LoVo (cell line): ENCODE measurements at regions not wholly inside any gene's neighbourhood (a gene's known extent, or its start where the extent isn't known, plus 50 kb on each side); places are given as distances from the start of the nearest gene placed in this dataset.

ENCODE experiments used
- DNase-seq: peaks from one replicate; pipeline ENCODE4 v3.0.0-alpha.2; 2016; ENCODE audit warnings: low spot score

DNA sequence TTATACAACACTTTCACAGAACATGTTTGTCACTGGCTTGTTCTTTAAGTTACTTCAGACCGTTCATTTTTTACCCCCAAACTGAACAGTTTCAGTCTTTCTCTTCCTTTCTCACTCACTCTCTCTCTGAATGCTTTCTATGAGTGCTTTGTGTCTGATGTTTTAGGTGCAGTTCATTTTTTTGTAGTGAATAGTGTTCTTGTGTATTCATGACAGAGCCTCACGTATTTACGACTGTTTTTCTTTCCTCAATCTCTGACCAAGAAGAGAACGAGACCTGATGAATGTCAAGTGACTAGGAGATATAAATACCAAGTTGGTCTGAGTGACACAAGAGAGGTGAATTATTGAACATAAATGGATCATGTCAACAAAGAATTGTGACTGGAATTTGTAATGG lies 1525.0 kb upstream of the MIR17HG start:
- DNase-seq: no peak

DNA sequence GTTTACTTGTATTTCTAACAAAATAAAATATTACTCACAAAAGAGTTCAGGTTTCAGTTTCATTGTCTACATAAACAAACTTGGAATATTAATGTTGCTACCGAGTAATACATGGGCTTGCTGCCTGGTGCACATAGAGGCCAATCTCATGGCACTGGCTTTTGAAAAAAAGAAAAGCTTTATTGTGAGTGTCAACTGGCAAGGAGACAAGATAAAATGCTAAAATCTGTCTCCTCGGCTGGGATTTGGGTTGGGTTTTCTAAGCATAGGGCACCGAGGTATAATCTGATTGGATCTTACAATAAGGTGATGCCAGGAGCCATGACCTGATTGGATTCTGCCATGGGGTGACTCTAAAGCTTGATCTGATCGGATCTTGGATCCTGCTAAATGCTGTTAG lies 1519.9 kb upstream of the MIR17HG start:
- DNase-seq: no peak

DNA sequence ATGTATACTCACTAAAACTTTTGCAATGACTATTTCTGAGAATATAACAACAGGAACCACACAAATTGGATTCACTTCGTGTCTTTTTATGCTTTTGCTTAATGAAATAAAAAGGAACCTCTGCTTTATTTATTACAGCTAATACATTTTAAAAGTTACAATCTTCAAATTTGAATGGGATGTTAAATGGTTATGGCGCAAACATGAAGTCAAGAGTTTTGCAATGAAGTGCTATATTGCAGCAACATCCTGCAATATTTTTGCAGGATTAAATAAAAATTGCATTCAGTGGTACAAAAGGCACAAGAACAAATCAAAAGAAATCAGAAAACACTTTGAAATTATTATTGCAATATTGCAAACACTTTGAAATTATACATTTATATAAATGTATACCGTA lies 1519.0 kb upstream of the MIR17HG start:
- no peak for DNase-seq

DNA sequence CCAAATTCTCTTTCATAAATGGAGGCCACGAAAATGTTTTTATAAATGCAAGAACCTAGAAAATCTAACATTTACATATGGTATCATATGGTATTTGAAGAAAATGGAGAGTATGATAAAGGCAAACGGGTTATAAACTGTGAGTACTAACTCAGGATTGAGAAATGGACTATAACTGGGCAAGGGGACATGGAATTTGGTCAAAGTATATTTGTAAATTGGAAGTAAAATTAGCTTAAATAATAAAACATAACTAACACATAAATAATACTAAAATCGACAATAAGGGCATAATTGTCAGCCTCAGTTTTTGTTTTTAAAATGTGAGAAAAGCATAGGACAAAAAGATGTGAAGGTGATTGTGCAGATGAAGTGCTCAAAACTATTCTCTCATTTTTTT lies 1516.3 kb upstream of the MIR17HG start:
- DNase-seq: no peak

DNA sequence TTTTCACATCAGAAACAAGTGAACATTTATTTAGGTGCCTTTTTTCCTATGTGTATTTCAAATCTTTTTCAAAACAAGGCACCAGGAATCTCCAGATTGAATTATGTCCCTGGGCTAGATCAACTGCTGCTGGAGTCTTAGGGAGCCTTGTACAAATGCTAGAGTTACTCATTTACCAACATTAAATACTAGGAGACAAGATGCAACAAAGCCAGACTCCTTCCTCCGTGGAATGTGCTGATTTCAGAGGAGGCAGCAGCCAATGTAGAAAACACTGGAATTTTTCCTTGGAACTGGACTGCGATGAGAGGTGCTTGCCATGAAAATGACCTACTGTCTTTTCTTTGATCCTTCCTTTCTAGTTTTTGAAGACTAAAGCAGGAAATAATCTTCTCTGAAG lies 1514.7 kb upstream of the MIR17HG start:
- no peak for DNase-seq

DNA sequence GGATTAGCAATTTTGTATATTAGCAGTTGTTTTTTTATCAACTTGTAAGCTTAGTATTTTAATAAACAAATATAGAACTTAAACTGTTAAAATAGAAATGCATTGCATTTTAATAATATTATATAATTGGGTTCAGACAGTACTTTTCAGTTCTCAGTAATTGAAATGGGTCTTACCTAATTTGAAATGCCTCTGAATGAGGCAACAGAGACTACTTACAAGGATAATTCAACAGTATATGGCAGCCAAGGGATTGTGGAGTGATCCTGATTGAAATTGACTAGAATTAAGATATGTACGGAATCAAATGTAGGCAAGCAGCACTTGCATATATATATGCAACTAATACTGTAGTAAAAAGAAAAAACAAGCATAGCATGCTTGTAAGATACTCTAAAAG lies 1503.9 kb upstream of the MIR17HG start:
- no peak for DNase-seq

DNA sequence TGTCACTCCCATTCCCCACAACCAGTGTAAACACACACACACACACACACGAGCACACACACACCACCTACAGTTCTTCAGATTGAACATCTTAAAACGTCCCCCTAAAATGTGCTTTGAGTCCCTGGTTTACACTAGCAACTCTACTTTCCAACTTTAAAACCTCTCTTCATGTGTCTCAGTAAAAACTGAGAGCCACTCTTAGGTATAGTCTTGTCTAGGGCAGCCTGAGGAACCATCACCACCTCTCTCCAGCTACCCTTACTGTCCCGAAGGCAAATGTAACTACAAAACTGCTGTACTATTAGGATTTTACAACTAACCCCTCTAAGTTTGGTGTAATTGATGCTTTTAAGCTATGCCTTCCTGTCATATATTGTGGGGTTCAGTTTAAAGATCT lies 1501.6 kb upstream of the MIR17HG start:
- DNase-seq: no peak

DNA sequence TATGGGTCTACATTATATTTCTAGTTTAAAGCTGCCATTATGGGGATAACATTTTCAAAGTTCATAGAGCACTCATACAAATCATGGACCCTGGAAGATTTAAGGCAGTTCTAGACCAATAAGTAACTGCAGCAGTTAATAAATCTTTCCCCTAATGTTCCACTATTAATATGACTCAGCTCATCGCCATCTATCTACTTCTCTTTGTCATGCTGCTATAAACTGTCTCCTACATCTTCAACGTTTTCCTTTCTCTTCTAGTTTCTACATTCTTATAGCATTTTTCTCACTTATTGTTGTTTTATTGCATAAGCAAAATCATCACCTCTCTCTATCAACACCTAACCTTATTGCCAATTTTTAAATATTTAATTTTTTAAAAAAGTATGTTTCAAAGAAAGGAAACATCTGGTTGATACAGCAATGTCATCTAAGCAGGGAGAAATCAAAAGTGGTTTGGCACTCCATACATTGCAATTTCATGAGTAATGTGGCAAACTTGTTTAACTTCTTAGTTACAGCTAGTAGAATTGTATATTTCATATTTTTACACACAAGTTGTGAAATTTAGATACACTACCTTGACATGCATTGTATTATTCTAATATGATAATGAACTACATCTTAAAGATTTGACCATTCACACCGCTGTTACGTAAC lies 1500.4 kb upstream of the MIR17HG start:
- DNase-seq: no peak

DNA sequence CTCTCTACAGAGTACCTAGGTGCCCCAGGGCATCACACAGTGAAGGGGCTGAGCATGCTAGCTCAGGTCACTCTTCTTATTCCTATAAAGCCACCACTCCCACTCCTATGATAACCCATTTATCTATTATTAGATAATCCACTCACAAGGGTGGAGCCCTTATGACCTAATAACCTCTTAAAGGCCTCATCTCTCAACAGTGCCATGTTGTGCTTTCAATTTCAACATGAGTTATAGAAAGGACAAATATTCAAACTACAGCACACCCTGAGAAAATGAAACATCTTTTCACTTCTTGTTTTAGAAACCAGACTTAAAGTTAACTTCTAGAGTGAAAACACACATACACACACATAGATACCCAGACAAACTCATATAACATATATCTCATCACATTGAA lies 1494.9 kb upstream of the MIR17HG start:
- no peak for DNase-seq

DNA sequence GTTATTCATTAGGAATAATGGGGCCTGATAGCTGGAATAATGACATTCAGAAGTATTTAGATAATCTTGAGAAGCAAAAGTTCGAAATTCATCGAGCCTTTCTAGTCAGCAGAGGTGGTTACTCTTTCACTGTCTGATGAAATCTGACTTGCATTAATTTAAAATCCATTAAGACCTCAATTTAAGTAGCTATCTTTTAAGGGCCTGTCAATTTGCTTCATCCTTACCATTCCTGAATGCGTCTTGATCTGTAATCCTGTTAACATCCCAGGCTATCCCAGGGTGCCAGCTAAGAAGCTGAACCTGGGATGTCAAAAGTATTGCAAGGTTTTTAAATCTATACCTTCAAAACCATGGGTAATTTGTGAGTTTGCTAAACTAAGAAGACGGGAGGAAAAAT lies 1491.0 kb upstream of the MIR17HG start:
- no peak for DNase-seq

DNA sequence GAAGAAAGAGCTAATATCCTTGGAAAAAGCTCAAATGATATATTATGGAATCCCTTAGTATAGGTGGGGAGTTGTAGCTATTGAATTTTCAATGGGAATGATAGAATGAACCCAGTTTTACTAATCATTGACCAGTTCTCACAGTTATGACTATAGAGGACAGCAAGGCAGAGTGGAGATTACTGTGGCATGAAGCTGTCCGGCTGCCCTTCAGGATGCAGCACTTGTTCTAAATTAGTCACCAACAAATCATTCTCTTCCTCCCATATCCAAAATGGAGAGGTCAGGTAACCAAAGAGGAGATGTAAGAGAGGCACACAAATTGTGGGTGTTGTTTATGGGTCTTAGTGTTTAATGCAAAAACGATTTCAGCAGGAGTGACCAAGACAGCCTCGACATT lies 1490.0 kb upstream of the MIR17HG start:
- no peak for DNase-seq

DNA sequence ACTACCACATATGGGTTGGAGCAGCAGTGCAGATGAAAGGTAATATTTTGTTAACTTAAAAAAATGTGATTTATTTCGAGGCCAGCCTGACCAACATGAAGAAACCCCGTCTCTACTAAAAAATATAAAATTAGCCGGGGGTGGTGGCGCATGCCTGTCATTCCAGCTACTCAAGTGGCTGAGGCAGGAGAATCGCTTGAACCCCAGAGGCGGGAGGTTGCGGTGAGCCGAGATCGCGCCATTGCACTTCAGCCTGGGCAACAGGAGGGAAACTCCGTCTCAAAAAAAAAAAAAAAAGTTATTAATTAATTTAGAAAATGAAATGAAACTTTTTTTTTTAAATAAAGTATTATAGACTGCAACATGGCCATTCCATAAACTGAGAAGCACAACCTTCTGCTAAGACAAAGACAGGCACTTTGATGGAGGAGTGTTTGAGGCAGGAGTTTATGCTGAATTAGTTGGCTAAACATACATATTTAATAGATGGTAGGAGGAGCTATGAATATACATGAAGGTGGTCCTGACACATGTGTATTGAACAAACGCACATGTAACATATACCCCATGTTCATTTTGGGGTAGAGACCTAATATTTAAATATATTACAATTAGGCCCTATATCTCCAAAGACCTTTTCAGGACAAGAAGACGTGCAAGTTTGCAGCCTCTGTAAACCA lies 1485.3 kb upstream of the MIR17HG start:
- no peak for DNase-seq

DNA sequence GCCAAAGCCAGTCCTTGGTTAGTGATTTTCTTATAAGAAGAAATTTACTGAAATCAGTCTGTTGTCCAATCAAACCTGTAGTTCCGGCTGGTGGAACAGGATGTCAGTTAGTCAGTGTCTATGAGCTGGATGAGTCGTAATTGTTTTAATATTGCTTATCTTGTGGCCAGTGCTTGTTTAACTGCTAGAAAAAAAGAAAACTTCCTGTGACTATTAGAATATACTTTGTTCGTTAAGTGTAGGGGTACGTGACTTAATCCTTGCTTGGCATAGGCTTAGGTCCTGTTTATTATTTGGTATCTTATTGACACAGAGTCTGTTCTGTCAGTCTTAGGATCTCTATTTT lies 1484.8 kb upstream of the MIR17HG start:
- no peak for DNase-seq

DNA sequence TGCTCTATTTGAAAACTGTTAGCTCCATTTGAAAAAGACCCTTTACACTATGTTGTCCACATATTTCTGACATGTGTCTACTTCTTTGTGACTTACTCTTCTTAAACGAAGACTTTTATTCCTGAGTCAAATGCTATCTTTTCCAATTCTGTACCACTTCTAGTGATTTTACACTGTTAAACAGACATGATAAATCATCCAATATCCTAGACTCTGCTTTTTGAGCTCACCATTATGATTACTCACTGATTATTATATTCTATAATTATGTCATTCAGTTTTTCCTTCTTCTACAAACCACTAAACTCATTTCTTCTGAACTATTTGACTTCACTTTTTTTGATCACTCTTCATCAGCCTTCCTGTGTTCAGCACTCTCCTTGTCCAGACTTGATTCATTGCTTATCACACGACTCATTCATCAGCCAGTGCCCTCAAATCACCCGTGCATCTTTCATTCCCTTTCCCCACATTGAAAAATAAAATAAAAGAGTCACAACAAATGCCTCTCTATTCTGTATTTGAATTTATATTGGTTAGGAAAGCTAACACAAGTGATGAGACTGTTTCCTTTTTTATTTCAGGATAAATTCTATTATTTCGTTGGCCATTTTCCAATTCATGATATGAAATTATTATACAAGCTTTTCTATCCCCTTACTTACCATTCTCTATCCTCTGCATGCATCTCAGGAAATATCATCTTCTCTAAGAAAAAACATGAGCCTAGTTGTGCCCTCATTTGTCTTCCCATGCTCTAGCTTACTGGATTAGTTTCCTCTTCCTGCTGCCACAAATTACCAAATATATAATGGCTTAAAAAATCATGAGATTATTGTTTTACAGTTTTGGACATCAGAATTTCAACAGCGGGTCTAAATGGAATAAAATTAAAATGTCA lies 1482.1 kb upstream of the MIR17HG start:
- DNase-seq: no peak

DNA sequence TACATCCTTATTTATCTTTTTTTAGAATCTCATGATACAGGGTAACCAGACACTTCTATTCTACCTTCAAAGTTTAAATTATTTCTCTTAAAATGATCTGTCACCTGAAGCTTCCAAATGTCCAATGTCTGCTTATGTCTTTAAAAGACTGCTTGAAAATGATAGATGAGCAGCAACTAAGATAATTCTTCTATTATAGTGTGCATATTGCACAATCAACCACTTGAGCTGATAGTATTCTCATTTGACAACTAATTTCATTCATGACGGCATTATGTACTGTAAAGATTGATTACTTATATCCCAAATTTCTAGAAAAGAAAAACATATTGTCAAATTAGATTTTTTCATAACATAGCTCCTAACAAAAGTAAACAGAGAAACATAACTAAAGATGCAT lies 1478.2 kb upstream of the MIR17HG start:
- no peak for DNase-seq

DNA sequence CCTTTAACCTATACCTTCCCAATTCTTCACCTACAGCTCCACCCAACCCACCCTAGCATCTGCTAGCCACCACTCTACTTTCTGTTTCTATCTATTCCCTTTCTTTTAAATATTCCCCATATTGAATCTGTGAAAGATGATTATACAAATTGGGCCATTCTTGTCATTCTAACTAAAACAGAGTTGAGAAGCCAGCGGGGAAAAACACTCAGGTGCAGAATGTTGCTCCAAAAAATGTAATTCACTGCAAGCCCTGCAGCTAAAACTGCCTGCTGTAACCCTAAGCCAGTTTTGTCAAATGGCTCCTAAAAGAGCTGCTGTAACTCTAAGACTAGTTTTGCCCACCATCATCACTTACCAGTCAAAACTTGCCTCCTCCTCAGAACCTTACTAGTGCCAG lies 1468.6 kb upstream of the MIR17HG start:
- no peak for DNase-seq

DNA sequence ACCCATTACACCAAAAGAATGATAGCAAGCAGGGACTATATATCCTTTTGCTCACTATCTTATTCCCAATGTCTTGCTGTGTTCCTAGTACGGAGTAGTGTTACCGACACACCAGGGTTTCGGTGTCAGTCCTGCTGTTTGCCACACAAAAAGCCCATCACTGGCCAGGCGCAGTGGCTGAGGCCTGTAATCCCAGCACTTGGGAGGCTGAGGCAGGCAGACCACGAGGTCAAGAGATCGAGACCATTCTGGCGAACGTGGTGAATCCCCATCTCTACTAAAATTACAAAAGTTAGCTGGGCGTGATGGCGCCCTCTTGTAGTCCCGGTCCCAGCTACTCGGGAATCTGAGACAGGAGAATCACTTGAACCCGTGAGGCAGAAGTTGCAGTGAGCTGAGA lies 1467.3 kb upstream of the MIR17HG start:
- DNase-seq: no peak

DNA sequence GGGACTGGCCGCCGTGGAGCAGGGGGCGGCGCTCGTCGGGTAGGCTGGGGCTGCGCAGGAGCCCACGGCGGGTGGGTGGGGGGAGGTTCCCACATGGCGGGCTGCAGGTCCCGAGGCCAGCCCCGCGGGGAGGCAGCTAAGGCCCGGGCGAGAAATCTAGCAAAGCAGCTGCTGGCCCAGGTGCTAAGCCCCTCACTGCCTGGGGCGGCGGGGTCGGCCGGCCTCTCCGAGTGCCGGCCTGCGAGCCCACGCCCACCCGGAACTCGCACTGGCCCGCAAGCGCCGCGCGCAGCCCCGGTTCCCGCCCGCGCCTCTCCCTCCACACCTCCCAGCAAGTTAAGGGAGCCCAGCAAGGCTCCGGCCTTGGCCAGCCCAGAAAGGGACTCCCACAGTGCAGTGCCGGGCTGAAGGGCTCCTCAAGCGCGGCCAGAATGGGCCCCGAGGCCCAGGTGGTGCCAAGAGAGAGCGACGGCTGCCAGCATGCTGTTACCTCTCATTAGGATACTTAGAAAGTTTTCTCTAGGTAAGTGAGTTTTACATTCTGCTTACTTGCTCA lies 1463.5 kb upstream of the MIR17HG start:
- DNase-seq: no peak

DNA sequence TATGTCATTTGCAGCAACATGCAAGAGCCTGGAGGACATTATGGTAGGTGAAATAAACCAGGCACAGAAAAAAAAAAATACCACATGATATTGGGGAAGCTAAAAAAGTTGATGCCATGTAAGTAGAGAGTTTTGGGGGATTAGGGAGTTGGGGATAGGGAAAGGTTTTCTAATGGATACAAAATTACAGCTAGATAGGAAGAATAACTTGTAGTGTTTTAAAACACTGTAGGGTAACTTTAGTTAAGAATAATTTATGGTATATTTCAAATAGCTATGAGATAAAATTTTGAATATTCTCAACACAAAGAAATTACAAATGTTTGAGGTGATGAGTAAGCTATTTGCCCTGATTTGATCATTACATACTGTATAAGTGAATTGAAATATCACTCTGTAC lies 1456.7 kb upstream of the MIR17HG start:
- no peak for DNase-seq

DNA sequence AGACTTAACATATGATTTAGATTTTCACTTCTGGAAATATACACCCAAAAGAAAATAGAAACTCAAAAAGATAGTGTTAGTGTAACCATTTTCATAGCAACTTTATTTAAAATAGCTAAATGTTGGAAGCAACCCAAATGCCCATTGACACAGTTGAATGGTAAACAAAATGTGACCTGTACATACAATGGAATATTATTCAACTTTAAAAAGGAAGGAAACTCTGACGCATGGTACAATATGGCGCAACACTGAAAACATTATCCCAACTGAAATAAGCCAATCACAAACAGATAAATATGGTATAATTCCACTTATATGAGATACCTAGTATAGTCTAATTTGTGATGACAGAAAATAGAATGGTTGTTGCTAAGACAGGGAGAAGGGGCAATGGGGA lies 1456.1 kb upstream of the MIR17HG start:
- no peak for DNase-seq

DNA sequence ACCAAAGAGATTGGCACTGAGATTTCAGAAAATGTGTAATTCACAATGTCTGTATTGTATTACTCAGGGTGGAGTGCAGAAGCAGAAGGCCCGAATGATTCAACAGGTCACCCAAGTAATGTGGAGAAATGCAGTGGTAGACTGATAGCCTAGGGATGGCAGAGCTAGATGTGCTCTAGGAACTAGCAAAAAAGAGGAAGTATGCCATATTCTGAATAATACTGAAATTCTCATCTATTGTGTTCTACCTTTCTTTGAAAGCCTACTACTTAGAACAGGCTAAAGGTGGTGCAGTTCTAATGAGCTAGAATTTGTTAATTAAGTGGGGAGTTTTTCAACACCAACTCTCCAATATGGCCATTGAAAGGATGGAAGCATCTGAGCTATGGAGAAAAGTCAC lies 1449.8 kb upstream of the MIR17HG start:
- no peak for DNase-seq

DNA sequence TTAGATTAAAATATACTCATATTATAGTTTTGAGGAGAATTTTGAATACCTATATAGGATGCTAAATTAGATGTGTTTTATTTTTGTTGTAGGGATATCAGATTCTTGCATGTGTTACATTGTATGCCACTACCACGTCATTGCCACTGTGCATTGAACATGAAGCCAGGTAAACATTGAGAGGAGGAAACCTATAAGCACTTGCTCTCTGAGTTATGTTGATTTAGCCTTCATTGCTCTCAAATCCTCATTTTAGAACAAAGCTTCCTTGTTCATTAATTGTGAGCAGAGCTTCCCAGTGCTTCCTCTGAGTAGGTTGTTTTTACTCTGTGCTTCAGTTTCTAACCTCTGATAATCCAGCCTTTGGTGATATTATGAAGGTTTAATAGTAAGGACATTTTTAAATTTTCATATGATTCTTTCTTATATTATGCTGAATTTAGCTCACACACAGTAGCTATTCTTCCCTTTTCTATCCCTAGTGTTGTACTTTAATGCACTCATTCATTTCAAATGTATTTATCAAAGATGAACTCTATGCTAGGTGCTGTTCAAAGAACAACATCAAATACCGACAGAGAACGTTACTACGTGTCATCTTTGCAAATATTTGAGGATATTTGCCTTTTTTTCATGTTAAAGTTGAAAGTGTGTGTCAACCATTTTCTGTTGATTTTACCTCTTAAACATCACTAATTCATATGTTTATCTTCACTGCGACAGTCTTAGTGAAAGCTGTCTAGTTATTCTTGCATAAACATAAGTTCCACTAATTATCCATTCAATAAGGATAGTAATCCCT lies 1448.0 kb upstream of the MIR17HG start:
- no peak for DNase-seq
